DMS53 (cell line): ENCODE measurements at regions not wholly inside any gene's neighbourhood (a gene's known extent, or its start where the extent isn't known, plus 50 kb on each side); places are given as distances from the start of the nearest gene placed in this dataset.

Experiments
- DNase-seq: peaks from one replicate; lab custom pipeline; 2025; lab: John Stamatoyannopoulos, UW

- no peak for DNase-seq
Observed at GRCh38 chr12:61780435-61780834, 479.8 kb upstream of the USP15 start.

- DNase-seq = no peak
Observed at GRCh38 chr12:61781021-61781581, 479.1 kb upstream of the USP15 start.

- DNase-seq = no peak
Observed at GRCh38 chr12:61796846-61797245, 463.4 kb upstream of the USP15 start.

- DNase-seq = no peak
Observed at GRCh38 chr12:61797266-61797665, 462.9 kb upstream of the USP15 start.

- no peak for DNase-seq
Observed at GRCh38 chr12:61798778-61799177, 461.4 kb upstream of the USP15 start.

- DNase-seq = no peak
Observed at GRCh38 chr12:61804301-61804700, 455.9 kb upstream of the USP15 start.

GRCh38 chr12:61808856-61809255 is 451.3 kb upstream of the USP15 start:
- DNase-seq = peak; percentile 43

GRCh38 chr12:61810486-61810885 is 449.7 kb upstream of the USP15 start:
- DNase-seq = peak; percentile 51

- no peak for DNase-seq
Observed at GRCh38 chr12:61821381-61821780, 438.8 kb upstream of the USP15 start.

GRCh38 chr12:61823102-61823501 is 437.1 kb upstream of the USP15 start:
- no peak for DNase-seq

- DNase-seq = no peak
Observed at GRCh38 chr12:61846765-61847164, 413.4 kb upstream of the USP15 start.

- DNase-seq = no peak
Observed at GRCh38 chr12:61848893-61849292, 411.3 kb upstream of the USP15 start.

- DNase-seq = no peak
Observed at GRCh38 chr12:61853945-61854344, 406.3 kb upstream of the USP15 start.

- DNase-seq = no peak
Observed at GRCh38 chr12:61854902-61855301, 405.3 kb upstream of the USP15 start.

GRCh38 chr12:61857968-61858367 is 402.2 kb upstream of the USP15 start:
- DNase-seq = no peak

- no peak for DNase-seq
Observed at GRCh38 chr12:61860451-61860850, 399.8 kb upstream of the USP15 start.

GRCh38 chr12:61862986-61863385 is 397.2 kb upstream of the USP15 start:
- DNase-seq = no peak

- DNase-seq = no peak
Observed at GRCh38 chr12:61863811-61864210, 396.4 kb upstream of the USP15 start.

GRCh38 chr12:61869796-61870195 is 390.4 kb upstream of the USP15 start:
- no peak for DNase-seq

GRCh38 chr12:61870658-61871484 is 389.3 kb upstream of the USP15 start:
- DNase-seq = peak; percentile 53

- DNase-seq = no peak
Observed at GRCh38 chr12:61871485-61871810, 388.8 kb upstream of the USP15 start.

- no peak for DNase-seq
Observed at GRCh38 chr12:61879229-61879628, 381.0 kb upstream of the USP15 start.

GRCh38 chr12:61880186-61880585 is 380.0 kb upstream of the USP15 start:
- DNase-seq = no peak

GRCh38 chr12:61891632-61892031 is 368.6 kb upstream of the USP15 start:
- peak; percentile 53 for DNase-seq
